Fibroblast of peridontal ligament (primary cell): ENCODE measurements at regions not wholly inside any gene's neighbourhood (a gene's known extent, or its start where the extent isn't known, plus 50 kb on each side); places are given as distances from the start of the nearest gene placed in this dataset.
"Not testable (repeated sequence)": the region's sequence is repeated elsewhere in the genome, so short reads cannot be mapped to it uniquely, and the experiment has no call there.

Experiments used
- DNase-seq: peaks from one replicate; pipeline ENCODE4 v3.0.0-alpha.2; 2010; ENCODE audit errors: extremely low read depth

- no peak for DNase-seq
These were observed 240.2 kb downstream of the NEBL start for GRCh38 chr10:20656886-20657285.

GRCh38 chr10:20652424-20652823, 244.7 kb downstream of the NEBL start:
- DNase-seq = not testable (repeated sequence)

- no peak for DNase-seq
These were observed 248.7 kb downstream of the NEBL start for GRCh38 chr10:20648263-20648874.

GRCh38 chr10:20647756-20648155, 249.4 kb downstream of the NEBL start:
- DNase-seq = no peak

GRCh38 chr10:20644421-20644820, 252.7 kb downstream of the NEBL start:
- no peak for DNase-seq

GRCh38 chr10:20641605-20642004, 255.5 kb downstream of the NEBL start:
- DNase-seq = no peak

GRCh38 chr10:20635570-20635969, 261.5 kb downstream of the NEBL start:
- no peak for DNase-seq

- DNase-seq = no peak
These were observed 262.3 kb downstream of the NEBL start for GRCh38 chr10:20634839-20635238.

- DNase-seq = no peak
These were observed 263.4 kb downstream of the NEBL start for GRCh38 chr10:20633714-20634113.

GRCh38 chr10:20632696-20633095, 264.4 kb downstream of the NEBL start:
- no peak for DNase-seq

GRCh38 chr10:20631229-20631628, 265.9 kb downstream of the NEBL start:
- no peak for DNase-seq

- no peak for DNase-seq
These were observed 266.9 kb downstream of the NEBL start for GRCh38 chr10:20630092-20630643.

- DNase-seq = no peak
These were observed 269.1 kb downstream of the NEBL start for GRCh38 chr10:20627946-20628507.

GRCh38 chr10:20627087-20627486, 270.0 kb downstream of the NEBL start:
- no peak for DNase-seq

- no peak for DNase-seq
These were observed 271.2 kb downstream of the NEBL start for GRCh38 chr10:20625868-20626267.

- DNase-seq = no peak
These were observed 272.5 kb downstream of the NEBL start for GRCh38 chr10:20624642-20625041.

GRCh38 chr10:20623546-20623945, 273.6 kb downstream of the NEBL start:
- DNase-seq = no peak

- no peak for DNase-seq
These were observed 274.4 kb downstream of the NEBL start for GRCh38 chr10:20622531-20623211.

GRCh38 chr10:20620981-20621380, 276.1 kb downstream of the NEBL start:
- DNase-seq = no peak

- DNase-seq = no peak
These were observed 279.0 kb downstream of the NEBL start for GRCh38 chr10:20618011-20618547.

GRCh38 chr10:20616918-20617810, 279.9 kb downstream of the NEBL start:
- no peak for DNase-seq
